ENCODE measurements at regions not wholly inside any gene's neighbourhood (a gene's known extent, or its start where the extent isn't known, plus 50 kb on each side); places are given as distances from the start of the nearest gene placed in this dataset.

GRCh38 chr6:104014163-104014959 lies 845.4 kb downstream of the HACE1 start (continued):
- TF ChIP-seq REST (IDR thresholded peaks at IDR 0.05) = no peak

GRCh38 chr6:104013312-104013971 lies 846.3 kb downstream of the HACE1 start:
- WGBS = 31% methylated on average over 2 of the region's 2 CpGs
- H3K9ac ChIP-seq (ENCODE audit: low read depth in 1 of 2, low read length in 2 of 2) = no peak overlapping the region
- H3K4me1 ChIP-seq (ENCODE audit: control insufficient read depth in 4 of 4, insufficient read depth in 4 of 4, low read length in 3 of 4) = no peaks in the 10 kb centered on the region
- TF ChIP-seq CTCF (IDR thresholded peaks at IDR 0.05; ENCODE audit: low read depth, low read length, missing input control) (no peak), EGR1 (IDR thresholded peaks at IDR 0.05; ENCODE audit: low read depth in 2 of 2) (no peak), NR2F2 (IDR thresholded peaks at IDR 0.05) (no peak), FOXA2 (IDR thresholded peaks at IDR 0.05) (no peak), HNF4G (IDR thresholded peaks at IDR 0.05) (no peak), HNF4A (conservative IDR thresholded peaks at IDR 0.05) (no peak), YY1 (IDR thresholded peaks at IDR 0.05) (no peak), FOXA1 (IDR thresholded peaks at IDR 0.05) (no peak)
- H3K4me3 ChIP-seq (ENCODE audit: low read depth in 1 of 3, low read length in 3 of 3) = no peak overlapping the region
- no peaks in the 10 kb centered on the region for H3K36me3 ChIP-seq (ENCODE audit: control insufficient read depth in 4 of 4, insufficient read depth in 3 of 4, low read depth in 1 of 4, low read length in 3 of 4)
- no peak overlapping the region for H3K27ac ChIP-seq (ENCODE audit: low read depth in 1 of 2, low read length in 2 of 2)
- DNase-seq (ENCODE audit: low spot score) = no peak
- peaks cover 0 to 3% (median 0%) of the 10 kb centered on the region in 4 donors for H3K27me3 ChIP-seq (ENCODE audit: control insufficient read depth in 4 of 4, insufficient read depth in 4 of 4, low read length in 3 of 4)
- no peaks in the 10 kb centered on the region for H3K9me3 ChIP-seq (ENCODE audit: control insufficient read depth in 4 of 4, low read length in 3 of 4)

GRCh38 chr6:104010897-104011296 lies 848.8 kb downstream of the HACE1 start:
- no peaks in the 10 kb centered on the region for H3K4me1 ChIP-seq (ENCODE audit: control insufficient read depth in 4 of 4, insufficient read depth in 4 of 4, low read length in 3 of 4)
- TF ChIP-seq RAD21 (IDR thresholded peaks at IDR 0.05) (no peak), CTCF (IDR thresholded peaks at IDR 0.05; ENCODE audit: low read depth, low read length, missing input control) (no peak), MAX (IDR thresholded peaks at IDR 0.05) (no peak), ZBTB33 (IDR thresholded peaks at IDR 0.05) (no peak), EGR1 (IDR thresholded peaks at IDR 0.05; ENCODE audit: low read depth in 2 of 2) (no peak)
- H3K9me3 ChIP-seq (ENCODE audit: control insufficient read depth in 4 of 4, low read length in 3 of 4) = no peaks in the 10 kb centered on the region
- DNase-seq (ENCODE audit: low spot score) = no peak
- H3K9ac ChIP-seq (ENCODE audit: low read depth in 1 of 2, low read length in 2 of 2) = no peak overlapping the region
- no peak overlapping the region for H3K27ac ChIP-seq (ENCODE audit: low read depth in 1 of 2, low read length in 2 of 2)
- peaks cover 0 to 3% (median 0%) of the 10 kb centered on the region in 4 donors for H3K27me3 ChIP-seq (ENCODE audit: control insufficient read depth in 4 of 4, insufficient read depth in 4 of 4, low read length in 3 of 4)
- no peaks in the 10 kb centered on the region for H3K36me3 ChIP-seq (ENCODE audit: control insufficient read depth in 4 of 4, insufficient read depth in 3 of 4, low read depth in 1 of 4, low read length in 3 of 4)
- no peak overlapping the region for H3K4me3 ChIP-seq (ENCODE audit: low read depth in 1 of 3, low read length in 3 of 3)

Data from liver (tissue), 8 donors.